ENCODE measurements at regions not wholly inside any gene's neighbourhood (a gene's known extent, or its start where the extent isn't known, plus 50 kb on each side); places are given as distances from the start of the nearest gene placed in this dataset.

GRCh38 chr1:87636198-87636892, 307.7 kb downstream of the LMO4 start:
- TF ChIP-seq OSR1 (CRISPR knock-in tag; IDR thresholded peaks at IDR 0.05) (no peak), PPARA (CRISPR knock-in tag; IDR thresholded peaks at IDR 0.05; ENCODE audit: borderline replicate concordance) (no peak), CSRNP3 (CRISPR knock-in tag; IDR thresholded peaks at IDR 0.05) (no peak), RARB (CRISPR knock-in tag; IDR thresholded peaks at IDR 0.05) (no peak), GLIS3 (CRISPR knock-in tag; IDR thresholded peaks at IDR 0.05) (no peak), ARNTL (CRISPR knock-in tag; IDR thresholded peaks at IDR 0.05; ENCODE audit: borderline replicate concordance, low read depth) (no peak), CREB5 (CRISPR knock-in tag; IDR thresholded peaks at IDR 0.05; ENCODE audit: low read depth) (no peak), ESRRG (CRISPR knock-in tag; IDR thresholded peaks at IDR 0.05) (no peak), ZFP30 (CRISPR knock-in tag; IDR thresholded peaks at IDR 0.05) (no peak), SNAI2 (CRISPR knock-in tag; IDR thresholded peaks at IDR 0.05) (no peak), ZNF70 (CRISPR knock-in tag; IDR thresholded peaks at IDR 0.05) (no peak), BACH2 (CRISPR knock-in tag; IDR thresholded peaks at IDR 0.05; ENCODE audit: borderline replicate concordance) (no peak), TSHZ2 (CRISPR knock-in tag; IDR thresholded peaks at IDR 0.05) (no peak), ZFP3 (CRISPR knock-in tag; IDR thresholded peaks at IDR 0.05) (no peak), ZNF565 (CRISPR knock-in tag; conservative IDR thresholded peaks at IDR 0.05; ENCODE audit: low read depth) (no peak), PATZ1 (CRISPR knock-in tag; IDR thresholded peaks at IDR 0.05; ENCODE audit: borderline replicate concordance) (no peak), TCF4 (CRISPR knock-in tag; IDR thresholded peaks at IDR 0.05; ENCODE audit: borderline replicate concordance) (no peak), ISL1 (CRISPR knock-in tag; IDR thresholded peaks at IDR 0.05) (no peak), CSDC2 (CRISPR knock-in tag; IDR thresholded peaks at IDR 0.05) (no peak)
- no peak for ATAC-seq

- ATAC-seq = no peak
- TF ChIP-seq TSHZ2 (CRISPR knock-in tag; IDR thresholded peaks at IDR 0.05) (no peak), CREB5 (CRISPR knock-in tag; IDR thresholded peaks at IDR 0.05; ENCODE audit: low read depth) (no peak), PATZ1 (CRISPR knock-in tag; IDR thresholded peaks at IDR 0.05; ENCODE audit: borderline replicate concordance) (no peak), ZFP30 (CRISPR knock-in tag; IDR thresholded peaks at IDR 0.05) (no peak), ZFP3 (CRISPR knock-in tag; IDR thresholded peaks at IDR 0.05) (no peak), ISL1 (CRISPR knock-in tag; IDR thresholded peaks at IDR 0.05) (no peak), OSR1 (CRISPR knock-in tag; IDR thresholded peaks at IDR 0.05) (no peak), ZC3H10 (CRISPR knock-in tag; IDR thresholded peaks at IDR 0.05) (no peak), BACH2 (CRISPR knock-in tag; IDR thresholded peaks at IDR 0.05; ENCODE audit: borderline replicate concordance) (no peak), ESRRG (CRISPR knock-in tag; IDR thresholded peaks at IDR 0.05) (no peak), CSDC2 (CRISPR knock-in tag; IDR thresholded peaks at IDR 0.05) (no peak), POU6F1 (CRISPR knock-in tag; IDR thresholded peaks at IDR 0.05; ENCODE audit: borderline replicate concordance, low read depth) (no peak), ARNTL (CRISPR knock-in tag; IDR thresholded peaks at IDR 0.05; ENCODE audit: borderline replicate concordance, low read depth) (no peak), RARB (CRISPR knock-in tag; IDR thresholded peaks at IDR 0.05) (no peak), SNAI2 (CRISPR knock-in tag; IDR thresholded peaks at IDR 0.05) (no peak)
These were observed 310.0 kb downstream of the LMO4 start for GRCh38 chr1:87638636-87639035.
